Natural killer cell treated with Interleukin-12 subunit alpha and Interleukin-12 subunit beta and Interleukin-15 and Interleukin-18, amount 100 ng/mL, for 72 hours (primary cell): ENCODE measurements at regions not wholly inside any gene's neighbourhood (a gene's known extent, or its start where the extent isn't known, plus 50 kb on each side); places are given as distances from the start of the nearest gene placed in this dataset.
A peak's percentile ranks its signal among the peaks of the same experiment; 100 is the strongest.

Source experiments
- ATAC-seq, 2 donors: fragments of 150-1000 bp; cut with Tn5 transposase in 1 of 2; sonication (Bioruptor Pico), chemical (Tn5 transposase) in 1 of 2; 2 replicates each; pipeline ENCODE4 v1.10.0; 2021
- DNase-seq: peaks from one replicate; pipeline ENCODE4 v3.0.0; 2022; ENCODE audit warnings: low spot score
- H3K27ac Mint-ChIP-seq, 2 donors: 1 replicate in 1 of 2; 2 replicates in 1 of 2; pipeline ENCODE4 v1.8.0; 2022; ENCODE audit warnings: mixed read lengths in 2 of 2, mild to moderate bottlenecking in 1 of 2, moderate library complexity in 1 of 2
- H3K27me3 Mint-ChIP-seq, 2 donors: 1 replicate in 1 of 2; 2 replicates in 1 of 2; pipeline ENCODE4 v1.8.0; 2022; ENCODE audit warnings: mixed read lengths in 2 of 2
- H3K36me3 Mint-ChIP-seq: one replicate; pipeline ENCODE4 v1.8.0; 2022; ENCODE audit warnings: mixed read lengths
- H3K4me1 Mint-ChIP-seq, 2 donors: 1 replicate in 1 of 2; 2 replicates in 1 of 2; pipeline ENCODE4 v1.8.0; 2022; ENCODE audit warnings: low read depth in 2 of 2, mixed read lengths in 2 of 2, mild to moderate bottlenecking in 1 of 2
- H3K4me3 Mint-ChIP-seq: one replicate; pipeline ENCODE4 v1.8.0; 2022; ENCODE audit warnings: mixed read lengths
- H3K9me3 Mint-ChIP-seq: 2 replicates; pipeline ENCODE4 v1.8.0; 2022; ENCODE audit warnings: mixed read lengths

DNA sequence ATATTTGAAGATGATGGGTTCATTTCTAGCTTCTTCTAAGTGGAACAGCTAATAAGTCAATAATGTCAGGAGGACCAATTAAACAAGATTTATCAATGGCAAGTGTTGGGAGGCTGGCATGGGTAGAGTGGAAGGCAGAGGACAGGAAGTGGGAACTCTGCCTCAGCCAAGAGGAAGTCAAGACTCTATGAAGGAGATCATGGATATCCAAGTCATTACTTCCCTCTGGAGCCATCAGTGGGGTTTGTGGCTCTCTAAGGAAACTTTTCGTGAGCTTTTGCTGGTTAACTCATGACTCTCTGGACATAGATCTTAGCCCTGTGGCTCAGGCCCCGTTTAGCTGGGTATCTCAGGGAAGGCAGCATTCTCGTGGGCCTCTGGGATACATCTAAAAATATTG lies 410.4 kb upstream of the ID2 start:
- no peaks in the 10 kb centered on the region for H3K27me3 Mint-ChIP-seq
- DNase-seq (no peak), ATAC-seq (no peak)
- peaks cover 7% of the 10 kb centered on the region for H3K9me3 Mint-ChIP-seq
- H3K4me3 Mint-ChIP-seq = no peak overlapping the region
- peaks cover 42% of the 10 kb centered on the region in 2 donors for H3K4me1 Mint-ChIP-seq
- peaks cover 18% of the 10 kb centered on the region for H3K36me3 Mint-ChIP-seq
- H3K27ac Mint-ChIP-seq = peak overlapping the region in 1 of 2 donors; percentile 22

DNA sequence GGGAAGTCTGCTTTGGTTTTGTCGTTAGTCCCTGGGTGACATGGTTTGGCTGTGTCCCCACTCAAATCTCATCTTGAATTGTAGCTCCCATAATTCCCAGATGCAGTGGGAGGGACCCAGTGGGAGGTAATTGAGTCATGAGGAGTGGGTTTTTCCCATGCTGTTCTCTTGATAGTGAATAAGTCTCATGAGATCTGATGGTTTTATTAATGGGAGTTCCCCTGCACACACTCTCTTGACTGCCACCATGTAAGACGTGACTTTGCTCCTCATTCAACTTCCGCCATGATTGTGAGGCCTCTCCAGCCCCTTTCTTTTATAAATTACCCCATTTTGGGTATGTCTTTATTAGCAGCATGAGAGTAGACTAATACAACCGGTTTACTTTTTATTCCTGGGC lies 405.8 kb upstream of the ID2 start:
- Mint-ChIP-seq H3K4me1 (peaks cover 61 to 66% of the 10 kb centered on the region in 2 donors), H3K27me3 (no peaks in the 10 kb centered on the region), H3K4me3 (no peak overlapping the region), H3K36me3 (peaks cover 24% of the 10 kb centered on the region), H3K27ac (peak overlapping the region in 1 of 2 donors; percentile 92), H3K9me3 (peaks cover 8% of the 10 kb centered on the region)
- ATAC-seq (no peak), DNase-seq (no peak)

DNA sequence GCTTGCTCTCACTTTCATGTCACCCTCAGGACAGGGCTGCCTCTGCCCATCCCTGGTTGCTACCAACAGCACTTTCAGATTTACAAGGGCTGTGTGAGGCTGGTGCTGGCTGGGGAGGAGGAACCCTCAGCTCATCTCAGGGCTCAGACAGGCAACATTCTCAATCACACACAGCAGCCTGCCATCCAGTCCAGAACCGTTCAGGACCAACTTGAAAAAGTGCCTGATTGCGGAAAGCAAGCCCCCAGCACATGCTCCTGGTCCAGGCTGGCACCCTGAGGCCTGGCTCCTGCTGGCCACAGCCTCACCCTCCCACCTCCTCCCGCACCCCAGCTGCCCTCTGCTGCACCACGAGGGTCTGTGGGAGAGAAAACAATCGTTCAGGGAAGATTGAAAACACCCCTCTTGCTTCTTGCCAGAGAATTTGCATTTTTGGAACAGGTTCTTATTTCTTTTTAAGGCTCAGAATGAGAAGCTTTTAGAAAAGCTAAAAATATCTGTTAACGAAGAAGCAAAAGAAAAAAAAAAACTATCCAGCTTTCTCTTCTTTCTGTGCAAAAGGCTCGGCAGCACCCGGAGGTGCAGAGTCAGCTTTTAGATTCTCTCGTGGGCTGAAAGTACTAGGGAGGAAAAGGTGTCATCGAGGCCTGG lies 403.8 kb upstream of the ID2 start:
- peak overlapping the region; percentile 94 for H3K4me3 Mint-ChIP-seq
- no peak for DNase-seq
- peak; percentile 66 to 74 for ATAC-seq
- peaks cover 75 to 77% of the 10 kb centered on the region in 2 donors for H3K4me1 Mint-ChIP-seq
- peaks cover 4% of the 10 kb centered on the region for H3K9me3 Mint-ChIP-seq
- peaks cover 18% of the 10 kb centered on the region for H3K36me3 Mint-ChIP-seq
- H3K27me3 Mint-ChIP-seq = no peaks in the 10 kb centered on the region
- peak overlapping the region; percentile 92 for H3K27ac Mint-ChIP-seq

DNA sequence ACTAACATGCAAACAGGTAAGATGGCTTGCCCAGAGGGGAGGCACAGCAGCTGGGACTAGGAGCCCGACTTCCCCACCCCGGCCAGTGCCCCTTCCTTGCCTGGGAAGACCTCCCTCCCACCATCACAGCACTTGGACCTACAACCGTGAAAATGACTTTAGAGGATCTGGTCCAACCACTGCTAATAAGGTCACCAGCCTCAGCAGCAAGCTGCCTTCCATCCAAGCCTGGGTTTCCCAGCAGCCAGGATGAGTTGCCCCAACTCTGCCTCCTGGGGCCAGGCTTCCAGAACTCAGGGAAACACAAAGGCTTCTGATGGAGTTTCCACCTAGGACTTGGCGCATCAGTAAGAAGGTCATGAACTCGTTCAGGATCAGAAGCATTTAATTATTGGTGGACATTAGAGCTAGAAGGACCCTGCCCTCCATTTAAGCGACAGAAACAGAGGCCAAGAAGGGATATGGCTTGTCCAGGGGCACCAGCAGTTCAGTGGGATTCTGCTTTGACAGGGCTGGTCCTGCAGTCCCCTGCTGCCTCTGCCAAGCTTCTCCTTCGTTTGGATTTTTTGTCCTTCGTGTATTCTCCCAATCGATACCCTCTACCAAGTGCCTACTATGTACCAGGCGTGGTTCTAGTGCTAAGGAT lies 403.0 kb upstream of the ID2 start:
- peaks cover 76 to 77% of the 10 kb centered on the region in 2 donors for H3K4me1 Mint-ChIP-seq
- H3K36me3 Mint-ChIP-seq = peaks cover 18% of the 10 kb centered on the region
- H3K4me3 Mint-ChIP-seq = peak overlapping the region; percentile 94
- peak overlapping the region; percentile 92 for H3K27ac Mint-ChIP-seq
- no peak for DNase-seq
- no peak for ATAC-seq
- H3K9me3 Mint-ChIP-seq = peaks cover 4% of the 10 kb centered on the region
- H3K27me3 Mint-ChIP-seq = no peaks in the 10 kb centered on the region

DNA sequence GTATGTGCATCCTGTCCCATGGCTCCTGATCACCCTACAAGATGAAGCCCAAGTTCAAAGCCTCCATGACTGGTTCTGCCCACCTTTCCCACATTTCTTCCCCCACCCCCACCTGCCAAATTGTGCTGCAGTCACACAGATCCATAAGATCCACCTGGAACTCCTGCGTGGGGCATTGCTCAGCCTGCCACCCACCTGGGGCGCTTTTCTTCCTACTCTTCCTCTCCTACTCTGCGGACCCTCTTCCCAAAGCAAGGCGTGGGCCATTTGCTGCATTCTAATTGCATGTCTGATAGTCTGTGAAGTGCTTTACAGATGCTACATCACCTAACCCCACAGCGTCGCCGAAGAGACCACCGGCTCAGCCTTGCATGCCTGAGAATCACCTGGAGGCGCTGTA lies 402.4 kb upstream of the ID2 start:
- H3K27ac Mint-ChIP-seq = peak overlapping the region; percentile 92
- peak overlapping the region; percentile 94 for H3K4me3 Mint-ChIP-seq
- H3K9me3 Mint-ChIP-seq = peaks cover 4% of the 10 kb centered on the region
- ATAC-seq (no peak), DNase-seq (no peak)
- H3K27me3 Mint-ChIP-seq = no peaks in the 10 kb centered on the region
- peaks cover 16% of the 10 kb centered on the region for H3K36me3 Mint-ChIP-seq
- H3K4me1 Mint-ChIP-seq = peaks cover 80 to 81% of the 10 kb centered on the region in 2 donors

DNA sequence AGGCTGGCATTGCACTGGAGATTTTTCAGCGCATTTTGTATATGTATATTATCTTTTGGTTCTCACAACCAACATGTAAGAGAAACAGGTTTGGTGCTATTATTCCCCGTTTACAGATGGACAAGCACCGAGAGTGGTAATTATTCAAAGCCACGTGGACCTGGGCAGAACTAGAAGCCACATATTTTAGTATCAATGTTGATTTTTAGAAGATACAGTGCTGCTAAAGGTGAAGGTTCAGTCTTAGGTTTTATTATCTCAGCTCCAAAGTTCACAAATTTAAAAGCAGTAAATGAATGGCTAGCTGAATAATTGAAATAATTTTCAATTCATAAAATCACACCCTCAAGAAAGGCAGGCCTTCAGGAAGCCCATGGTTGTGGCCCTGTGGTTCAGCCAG lies 400.6 kb upstream of the ID2 start:
- peaks cover 71 to 74% of the 10 kb centered on the region in 2 donors for H3K4me1 Mint-ChIP-seq
- H3K4me3 Mint-ChIP-seq = peak overlapping the region; percentile 94
- peaks cover 6% of the 10 kb centered on the region for H3K36me3 Mint-ChIP-seq
- DNase-seq (no peak), ATAC-seq (no peak)
- no peaks in the 10 kb centered on the region for H3K27me3 Mint-ChIP-seq
- peak overlapping the region; percentile 92 for H3K27ac Mint-ChIP-seq
- peaks cover 3% of the 10 kb centered on the region for H3K9me3 Mint-ChIP-seq

DNA sequence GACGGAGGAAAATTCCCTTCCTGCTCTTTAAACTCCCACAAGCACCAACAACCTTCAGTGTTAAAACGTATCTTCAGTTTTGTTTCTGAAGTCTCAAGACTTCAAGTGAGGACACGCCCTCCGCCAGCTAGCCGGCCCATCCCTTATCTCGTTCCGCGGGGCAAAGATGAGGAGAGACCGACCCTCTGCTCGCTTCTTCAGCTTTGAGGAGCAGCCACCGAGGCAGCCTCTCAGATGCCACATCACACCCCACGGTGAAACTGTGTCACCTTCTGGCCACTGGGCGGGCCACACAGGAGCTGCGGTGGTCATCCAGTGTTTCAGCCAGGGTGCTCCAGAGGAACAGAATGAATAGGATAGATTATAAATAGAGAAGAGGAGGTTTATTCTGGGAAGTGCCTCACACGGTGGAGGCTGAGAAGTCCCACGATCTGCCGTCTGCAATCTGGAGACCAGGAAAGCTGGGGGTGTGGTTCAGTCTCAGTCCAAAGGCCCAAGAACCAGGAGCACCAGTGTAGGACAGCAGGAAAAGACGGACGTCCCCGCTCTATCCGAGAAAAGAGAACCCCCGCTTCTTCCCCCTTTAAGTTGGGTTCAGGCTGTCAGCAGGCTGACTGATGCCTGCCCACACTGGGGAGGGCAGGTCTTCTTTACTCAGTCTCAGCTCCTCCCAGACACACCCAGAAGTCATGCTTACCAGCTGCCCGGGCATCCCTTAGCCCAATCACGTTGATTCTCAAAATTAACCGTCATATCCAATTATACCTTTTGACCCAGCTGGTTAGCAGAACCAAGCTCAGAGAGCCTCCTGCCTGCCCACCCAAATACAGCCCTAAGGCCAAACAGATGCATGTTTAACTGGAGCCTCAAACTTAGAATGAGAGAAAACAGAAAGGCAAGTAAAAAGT lies 399.7 kb upstream of the ID2 start:
- H3K27me3 Mint-ChIP-seq = no peaks in the 10 kb centered on the region
- no peaks in the 10 kb centered on the region for H3K9me3 Mint-ChIP-seq
- peaks cover 62 to 66% of the 10 kb centered on the region in 2 donors for H3K4me1 Mint-ChIP-seq
- ATAC-seq (peak; percentile 87), DNase-seq (peak; percentile 65)
- H3K4me3 Mint-ChIP-seq = peak overlapping the region; percentile 94
- peak overlapping the region; percentile 92 for H3K27ac Mint-ChIP-seq
- peaks cover 2% of the 10 kb centered on the region for H3K36me3 Mint-ChIP-seq

DNA sequence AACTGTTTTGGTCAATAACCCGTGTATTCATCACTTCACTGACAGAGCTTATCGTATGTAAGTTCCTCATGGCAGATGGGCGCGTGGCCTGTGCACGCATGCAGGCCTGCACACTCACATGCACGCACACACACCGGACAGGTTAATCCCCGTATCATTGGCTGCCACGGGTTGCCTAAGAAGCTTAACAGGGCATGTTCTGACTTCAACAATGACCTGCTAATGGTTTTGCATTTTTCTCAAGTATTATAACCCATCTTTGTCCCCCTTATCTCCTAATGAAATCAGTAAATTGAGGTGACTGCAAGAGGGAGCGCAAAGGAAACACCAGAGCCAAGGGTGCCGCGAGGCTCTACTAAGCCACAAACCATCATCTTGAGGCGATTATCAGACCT lies 399.0 kb upstream of the ID2 start:
- no peak for DNase-seq
- H3K36me3 Mint-ChIP-seq = peaks cover 6% of the 10 kb centered on the region
- no peaks in the 10 kb centered on the region for H3K27me3 Mint-ChIP-seq
- no peaks in the 10 kb centered on the region for H3K9me3 Mint-ChIP-seq
- H3K4me3 Mint-ChIP-seq = peak overlapping the region; percentile 94
- peak; percentile 48 to 60 for ATAC-seq
- peaks cover 61 to 62% of the 10 kb centered on the region in 2 donors for H3K4me1 Mint-ChIP-seq
- H3K27ac Mint-ChIP-seq = peak overlapping the region; percentile 92

DNA sequence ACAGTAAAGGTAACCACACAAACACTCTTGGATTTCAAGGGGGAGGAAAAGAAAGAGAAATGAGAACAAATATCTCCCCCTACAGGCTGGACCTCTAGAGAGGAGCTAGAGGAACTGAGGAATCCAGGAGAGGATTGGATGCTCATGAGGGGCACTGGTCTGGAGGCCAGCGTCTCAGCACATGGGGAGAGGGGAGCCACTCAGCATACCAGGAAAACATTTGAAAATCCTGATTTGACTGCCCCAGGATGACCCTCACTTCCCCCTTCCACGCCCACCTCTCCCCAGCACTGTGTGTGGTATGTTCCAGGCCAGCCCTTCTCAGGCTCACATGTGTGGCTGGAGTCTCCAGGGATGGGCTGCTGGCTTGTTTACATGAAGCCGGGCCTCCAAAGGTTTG lies 396.8 kb upstream of the ID2 start:
- Mint-ChIP-seq H3K4me1 (peaks cover 51 to 53% of the 10 kb centered on the region in 2 donors), H3K4me3 (no peak overlapping the region), H3K9me3 (peaks cover 5% of the 10 kb centered on the region), H3K36me3 (peaks cover 15% of the 10 kb centered on the region), H3K27ac (peak overlapping the region in 1 of 2 donors; percentile 92), H3K27me3 (no peaks in the 10 kb centered on the region)
- no peak for ATAC-seq
- no peak for DNase-seq

DNA sequence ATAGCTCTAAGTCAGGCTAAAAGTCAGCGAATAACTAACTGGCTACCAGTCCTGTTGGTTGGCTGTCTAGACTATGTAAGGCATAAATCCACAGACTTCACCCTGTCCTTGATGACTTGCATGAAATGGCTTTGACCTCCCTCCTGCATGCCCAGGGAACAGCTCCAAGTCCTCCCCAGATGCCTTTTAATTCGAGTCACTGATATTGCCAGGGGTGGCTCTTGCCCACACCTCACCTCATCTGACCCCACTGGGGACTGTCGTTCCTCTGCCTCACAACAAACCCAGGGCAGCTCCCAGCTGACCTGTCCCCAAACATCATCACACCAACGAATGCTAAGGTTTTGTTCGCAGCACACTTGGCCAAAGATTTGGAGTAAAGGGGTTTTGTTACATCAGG lies 396.0 kb upstream of the ID2 start:
- peak overlapping the region in 1 of 2 donors; percentile 36 for H3K27ac Mint-ChIP-seq
- H3K36me3 Mint-ChIP-seq = peaks cover 15% of the 10 kb centered on the region
- peaks cover 5% of the 10 kb centered on the region for H3K9me3 Mint-ChIP-seq
- no peaks in the 10 kb centered on the region for H3K27me3 Mint-ChIP-seq
- DNase-seq = no peak
- no peak overlapping the region for H3K4me3 Mint-ChIP-seq
- no peak for ATAC-seq
- H3K4me1 Mint-ChIP-seq = peaks cover 50 to 52% of the 10 kb centered on the region in 2 donors

DNA sequence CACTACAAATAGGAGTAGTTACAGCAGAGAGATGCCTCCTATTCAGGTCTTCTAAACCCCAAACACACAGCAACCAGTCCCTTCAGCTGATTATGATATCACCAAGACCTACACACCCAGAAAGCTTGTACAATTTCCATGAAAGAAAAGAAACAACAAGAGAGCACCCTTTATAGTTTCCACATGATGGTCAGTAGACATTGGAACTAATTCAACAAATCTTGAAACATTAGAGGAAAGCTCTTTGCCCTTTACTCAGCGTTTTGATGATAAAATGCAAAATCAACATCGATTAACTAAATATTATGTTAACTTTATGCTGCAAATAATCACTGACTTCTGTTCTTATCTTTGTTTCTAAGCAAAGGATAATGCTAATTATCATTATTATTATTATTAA lies 393.6 kb upstream of the ID2 start:
- ATAC-seq (no peak), DNase-seq (no peak)
- Mint-ChIP-seq H3K4me3 (no peak overlapping the region), H3K27ac (peak overlapping the region in 1 of 2 donors; percentile 22), H3K27me3 (no peaks in the 10 kb centered on the region), H3K36me3 (peaks cover 22% of the 10 kb centered on the region), H3K9me3 (peaks cover 5% of the 10 kb centered on the region), H3K4me1 (peaks cover 27 to 35% of the 10 kb centered on the region in 2 donors)

DNA sequence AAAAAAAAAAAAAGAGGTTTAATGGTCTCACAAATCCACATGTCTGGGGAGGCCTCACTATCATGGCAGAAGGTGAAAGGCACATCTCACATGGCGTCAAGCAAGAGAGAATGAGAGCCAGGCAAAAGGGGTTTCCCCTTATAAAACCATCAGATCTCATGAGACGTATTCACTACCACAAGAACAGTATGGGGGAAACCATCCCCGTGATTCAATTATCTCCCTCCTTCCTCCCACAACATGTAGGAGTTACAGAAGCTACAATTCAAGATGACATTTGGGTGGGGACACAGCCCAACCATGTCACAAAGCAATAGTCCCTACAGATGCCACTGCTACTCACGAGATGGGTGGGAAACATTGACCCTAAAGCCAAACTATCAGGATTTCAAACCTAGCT lies 392.7 kb upstream of the ID2 start:
- H3K4me1 Mint-ChIP-seq = peaks cover 19 to 27% of the 10 kb centered on the region in 2 donors
- H3K36me3 Mint-ChIP-seq = peaks cover 24% of the 10 kb centered on the region
- no peak for ATAC-seq
- no peak for DNase-seq
- H3K27ac Mint-ChIP-seq = peak overlapping the region in 1 of 2 donors; percentile 18
- peaks cover 5% of the 10 kb centered on the region for H3K9me3 Mint-ChIP-seq
- no peaks in the 10 kb centered on the region for H3K27me3 Mint-ChIP-seq
- no peak overlapping the region for H3K4me3 Mint-ChIP-seq

DNA sequence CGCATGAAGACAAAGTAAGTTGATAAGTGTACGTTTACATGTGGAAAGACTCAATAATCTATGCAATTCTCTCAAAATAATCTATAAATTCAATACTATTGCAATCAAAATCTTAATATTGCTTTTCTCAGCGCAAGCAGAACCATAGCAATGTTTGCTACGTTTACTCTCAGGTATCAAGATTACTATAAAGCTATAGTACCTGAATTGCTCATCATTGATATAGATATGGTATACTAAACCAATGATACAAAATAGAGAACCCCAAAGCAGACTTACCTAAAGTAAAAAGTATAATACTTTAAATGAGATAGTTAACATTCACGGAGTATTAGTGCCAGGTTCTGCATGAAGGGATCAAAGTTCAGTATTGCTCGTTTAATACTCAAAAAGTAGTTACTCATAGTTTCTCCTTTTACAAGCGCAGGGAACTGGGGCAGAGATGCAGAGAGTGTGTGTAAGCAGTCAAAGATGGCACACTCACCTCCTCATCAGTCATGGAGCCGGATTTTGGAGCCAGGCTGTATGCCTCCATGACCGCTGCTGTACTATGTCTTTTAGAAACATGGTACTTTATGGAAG lies 391.0 kb upstream of the ID2 start:
- H3K27me3 Mint-ChIP-seq = no peaks in the 10 kb centered on the region
- peaks cover 13 to 23% of the 10 kb centered on the region in 2 donors for H3K4me1 Mint-ChIP-seq
- no peak for DNase-seq
- H3K4me3 Mint-ChIP-seq = no peak overlapping the region
- peaks cover 28% of the 10 kb centered on the region for H3K36me3 Mint-ChIP-seq
- no peak for ATAC-seq
- peaks cover 5% of the 10 kb centered on the region for H3K9me3 Mint-ChIP-seq
- H3K27ac Mint-ChIP-seq = no peak overlapping the region
